DOHH2 (cell line): ENCODE measurements at regions not wholly inside any gene's neighbourhood (a gene's known extent, or its start where the extent isn't known, plus 50 kb on each side); places are given as distances from the start of the nearest gene placed in this dataset.
A peak's percentile ranks its signal among the peaks of the same experiment; 100 is the strongest.

Source experiments
- H3F3A ChIP-seq: fragments of 200-600 bp; sonication (generic), shearing (Covaris generic); 2 replicates; pipeline ENCODE4 v1.6.0; 2016; ENCODE audit warnings: antibody characterized with exemption, mild to moderate bottlenecking; ENCODE audit not compliant: control insufficient read depth, insufficient read depth
- H3K27ac ChIP-seq: fragments of 200-600 bp; sonication (generic); 2 replicates; pipeline ENCODE4 v1.5.1; 2014; ENCODE audit warnings: low read depth, mild to moderate bottlenecking, low read length, moderate library complexity
- H3K27me3 ChIP-seq: fragments of 200-600 bp; sonication (generic); 2 replicates; pipeline ENCODE4 v1.6.1; 2014; ENCODE audit warnings: mild to moderate bottlenecking, low read length, mixed read lengths; ENCODE audit not compliant: control insufficient read depth
- H3K36me3 ChIP-seq: fragments of 200-600 bp; sonication (generic); 2 replicates; pipeline ENCODE4 v1.6.1; 2014; ENCODE audit warnings: mild to moderate bottlenecking, low read length, moderate library complexity, mixed read lengths; ENCODE audit not compliant: control insufficient read depth
- H3K4me1 ChIP-seq: fragments of 200-600 bp; sonication (generic); 2 replicates; pipeline ENCODE4 v1.6.1; 2014; ENCODE audit warnings: mild to moderate bottlenecking, low read length, mixed read lengths; ENCODE audit not compliant: control insufficient read depth
- H3K4me2 ChIP-seq: fragments of 200-600 bp; sonication (generic); 2 replicates; pipeline ENCODE4 v1.6.0; 2014; ENCODE audit warnings: mild to moderate bottlenecking, low read length, moderate library complexity
- H3K4me3 ChIP-seq: fragments of 200-600 bp; sonication (generic); 2 replicates; pipeline ENCODE4 v1.5.1; 2014; ENCODE audit warnings: mild to moderate bottlenecking, low read length, mixed read lengths
- H3K79me2 ChIP-seq: fragments of 200-600 bp; sonication (generic); 2 replicates; pipeline ENCODE4 v1.6.1; 2014; ENCODE audit warnings: mild to moderate bottlenecking, low read length, mixed read lengths; ENCODE audit not compliant: control insufficient read depth
- H3K9me2 ChIP-seq: fragments of 200-600 bp; sonication (generic); replicated peaks from 2 replicates; pipeline ENCODE4 v1.6.1; 2014; ENCODE audit warnings: mild to moderate bottlenecking, low read length, mixed read lengths; ENCODE audit not compliant: control insufficient read depth
- H3K9me3 ChIP-seq: fragments of 200-600 bp; sonication (generic); 2 replicates; pipeline ENCODE4 v1.6.1; 2014; ENCODE audit warnings: antibody characterized with exemption, low read length, mixed read lengths; ENCODE audit not compliant: control insufficient read depth, insufficient read depth
- H4K20me1 ChIP-seq: fragments of 200-600 bp; sonication (generic); 2 replicates; pipeline ENCODE4 v1.6.0; 2014; ENCODE audit warnings: low read depth, mild to moderate bottlenecking, antibody characterized with exemption, low read length, moderate library complexity; ENCODE audit not compliant: control insufficient read depth, insufficient read depth
- CTCF ChIP-seq: fragments of 200-600 bp; sonication (generic); IDR thresholded peaks from one replicate; pipeline ENCODE4 v1.5.1; 2014; ENCODE audit warnings: antibody characterized with exemption, mild to moderate bottlenecking, low read depth, low read length; ENCODE audit not compliant: poor library complexity, severe bottlenecking
- EZH2phosphoT487 ChIP-seq: fragments of 200-600 bp; sonication (generic); IDR thresholded peaks from 2 replicates; pipeline ENCODE4 v1.6.1; 2017; ENCODE audit warnings: borderline replicate concordance, mild to moderate bottlenecking, antibody characterized with exemption, low read length, moderate library complexity, mixed read lengths

GRCh38 chr5:158074992-158075769, 216.2 kb upstream of the CLINT1 start:
- H3K27me3 ChIP-seq, result no peaks in the 10 kb centered on the region
- peaks cover 26% of the 10 kb centered on the region for H3K4me1 ChIP-seq
- H4K20me1 ChIP-seq, result no peaks in the 10 kb centered on the region
- no peaks in the 10 kb centered on the region for H3F3A ChIP-seq
- H3K36me3 ChIP-seq, result no peaks in the 10 kb centered on the region
- no peaks in the 10 kb centered on the region for H3K79me2 ChIP-seq
- H3K4me3 ChIP-seq, result no peak overlapping the region
- no peak overlapping the region for H3K4me2 ChIP-seq
- TF ChIP-seq EZH2phosphoT487, result no peak
- peak; percentile 88 for TF ChIP-seq CTCF
- no peaks in the 10 kb centered on the region for H3K9me3 ChIP-seq
- H3K9me2 ChIP-seq, result no peaks in the 10 kb centered on the region
- no peak overlapping the region for H3K27ac ChIP-seq

- H3K79me2 ChIP-seq, result no peaks in the 10 kb centered on the region
- no peak for TF ChIP-seq CTCF
- H3K4me1 ChIP-seq, result peaks cover 27% of the 10 kb centered on the region
- H3K27me3 ChIP-seq, result no peaks in the 10 kb centered on the region
- no peaks in the 10 kb centered on the region for H3K9me3 ChIP-seq
- H3K4me2 ChIP-seq, result no peak overlapping the region
- no peaks in the 10 kb centered on the region for H3F3A ChIP-seq
- no peaks in the 10 kb centered on the region for H4K20me1 ChIP-seq
- no peaks in the 10 kb centered on the region for H3K36me3 ChIP-seq
- no peak overlapping the region for H3K27ac ChIP-seq
- no peaks in the 10 kb centered on the region for H3K9me2 ChIP-seq
- no peak overlapping the region for H3K4me3 ChIP-seq
Measured at GRCh38 chr5:158074597-158074991, 215.6 kb upstream of the CLINT1 start.

- TF ChIP-seq CTCF, result no peak
- no peak for TF ChIP-seq EZH2phosphoT487
- Histone ChIP-seq H3K9me2 (no peaks in the 10 kb centered on the region), H3K4me2 (no peak overlapping the region), H3F3A (no peaks in the 10 kb centered on the region), H3K79me2 (no peaks in the 10 kb centered on the region), H3K4me3 (no peak overlapping the region), H3K36me3 (no peaks in the 10 kb centered on the region), H3K27ac (no peak overlapping the region), H3K27me3 (no peaks in the 10 kb centered on the region), H3K4me1 (peaks cover 13% of the 10 kb centered on the region), H3K9me3 (no peaks in the 10 kb centered on the region), H4K20me1 (no peaks in the 10 kb centered on the region)
Measured at GRCh38 chr5:158070859-158071258, 211.9 kb upstream of the CLINT1 start.
